ENCODE measurements at regions not wholly inside any gene's neighbourhood (a gene's known extent, or its start where the extent isn't known, plus 50 kb on each side); places are given as distances from the start of the nearest gene placed in this dataset.
A peak's percentile ranks its signal among the peaks of the same experiment; 100 is the strongest.

DNA sequence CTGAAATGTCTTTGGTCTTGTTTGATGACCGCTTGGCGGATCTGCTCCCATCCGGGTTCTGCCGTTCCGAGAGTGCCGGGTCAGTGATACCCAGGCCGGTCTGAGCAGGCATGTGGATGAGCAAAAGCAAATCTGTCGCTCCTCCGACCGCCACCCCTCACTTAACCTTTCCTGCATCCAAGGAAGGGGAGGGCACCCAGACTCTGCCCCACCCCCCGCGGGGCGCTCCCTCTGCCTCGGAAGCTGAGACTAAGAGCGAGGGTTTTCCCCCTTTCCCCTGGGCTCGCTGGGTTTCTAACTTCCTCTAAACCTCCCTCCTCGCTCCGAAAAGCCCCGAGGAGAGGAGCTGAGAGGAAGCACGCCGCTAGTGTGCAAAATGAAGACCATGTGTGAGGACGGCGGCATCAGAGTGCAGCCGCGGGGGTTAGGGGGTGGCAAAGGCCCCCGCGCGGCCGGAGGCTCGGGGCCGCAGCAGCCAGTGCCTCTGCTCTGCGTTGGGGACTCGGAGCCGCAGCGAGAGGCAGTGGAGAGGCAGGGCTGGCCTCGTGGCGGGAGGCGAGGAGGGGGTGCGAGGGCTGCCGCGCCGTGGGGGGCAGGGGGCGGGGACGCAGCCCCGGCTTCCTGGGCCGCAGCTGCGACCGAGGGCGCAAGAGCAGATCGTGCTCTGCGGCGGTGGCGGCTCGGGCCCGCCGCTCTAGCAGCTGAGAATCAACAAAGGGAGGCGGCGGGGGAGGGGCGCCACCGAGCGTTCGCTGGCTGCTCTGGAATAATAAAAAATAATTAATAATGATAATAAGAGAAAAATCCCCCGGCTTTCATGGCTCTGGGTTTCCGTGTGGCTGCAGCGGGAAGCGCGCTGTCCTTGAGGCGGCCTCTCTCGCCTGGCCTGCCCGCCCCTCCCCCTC is 55.8 kb upstream of the BCOR start:
- TF ChIP-seq, protein P1, sequence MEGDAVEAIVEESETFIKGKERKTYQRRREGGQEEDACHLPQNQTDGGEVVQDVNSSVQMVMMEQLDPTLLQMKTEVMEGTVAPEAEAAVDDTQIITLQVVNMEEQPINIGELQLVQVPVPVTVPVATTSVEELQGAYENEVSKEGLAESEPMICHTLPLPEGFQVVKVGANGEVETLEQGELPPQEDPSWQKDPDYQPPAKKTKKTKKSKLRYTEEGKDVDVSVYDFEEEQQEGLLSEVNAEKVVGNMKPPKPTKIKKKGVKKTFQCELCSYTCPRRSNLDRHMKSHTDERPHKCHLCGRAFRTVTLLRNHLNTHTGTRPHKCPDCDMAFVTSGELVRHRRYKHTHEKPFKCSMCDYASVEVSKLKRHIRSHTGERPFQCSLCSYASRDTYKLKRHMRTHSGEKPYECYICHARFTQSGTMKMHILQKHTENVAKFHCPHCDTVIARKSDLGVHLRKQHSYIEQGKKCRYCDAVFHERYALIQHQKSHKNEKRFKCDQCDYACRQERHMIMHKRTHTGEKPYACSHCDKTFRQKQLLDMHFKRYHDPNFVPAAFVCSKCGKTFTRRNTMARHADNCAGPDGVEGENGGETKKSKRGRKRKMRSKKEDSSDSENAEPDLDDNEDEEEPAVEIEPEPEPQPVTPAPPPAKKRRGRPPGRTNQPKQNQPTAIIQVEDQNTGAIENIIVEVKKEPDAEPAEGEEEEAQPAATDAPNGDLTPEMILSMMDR (IDR thresholded peaks at IDR 0.05), result peak in 1 of 4 experiments; percentile 19
- TF ChIP-seq POLR2A (IDR thresholded peaks at IDR 0.05) (no peak), POLR2AphosphoS5 (IDR thresholded peaks at IDR 0.05) (no peak)
